Fibroblast of lung (primary cell): ENCODE measurements at regions not wholly inside any gene's neighbourhood (a gene's known extent, or its start where the extent isn't known, plus 50 kb on each side); places are given as distances from the start of the nearest gene placed in this dataset.
"Not testable (repeated sequence)": the region's sequence is repeated elsewhere in the genome, so short reads cannot be mapped to it uniquely, and the experiment has no call there.

Experiments used
- DNase-seq, 2 donors: peaks; one replicate each; pipeline versions ENCODE4 v3.0.0 to v3.0.0-alpha.2; 2010; ENCODE audit warnings: low read depth in 2 of 2
- H2AFZ ChIP-seq: 2 replicates; pipeline ENCODE4 v1.5.1; 2012; ENCODE audit warnings: low read length, control low read depth, inconsistent platforms
- H3K27ac ChIP-seq: 2 replicates; pipeline ENCODE4 v1.5.1; 2011; ENCODE audit warnings: low read length, control low read depth; ENCODE audit not compliant: insufficient read depth
- H3K27me3 ChIP-seq: 2 replicates; pipeline ENCODE4 v1.5.1; 2011; ENCODE audit warnings: mild to moderate bottlenecking, low read length; ENCODE audit not compliant: control insufficient read depth, insufficient read depth
- H3K36me3 ChIP-seq: 2 replicates; pipeline ENCODE4 v1.5.1; 2011; ENCODE audit warnings: low read length; ENCODE audit not compliant: control insufficient read depth, insufficient read depth
- H3K4me1 ChIP-seq: 2 replicates; pipeline ENCODE4 v1.5.1; 2011; ENCODE audit warnings: low read length; ENCODE audit not compliant: control insufficient read depth, insufficient read depth; ENCODE audit errors: extremely low read depth
- H3K4me2 ChIP-seq: 2 replicates; pipeline ENCODE4 v1.5.1; 2011; ENCODE audit warnings: low read length, control low read depth; ENCODE audit not compliant: insufficient read depth; ENCODE audit errors: extremely low read depth
- H3K4me3 ChIP-seq, 4 experiments: fragments of 200-600 bp in 1 of 4; sonication (generic) in 1 of 4; replicated peaks in 1 of 4; 2 replicates each; pipeline ENCODE4 v1.5.1; 2011 to 2016; ENCODE audit warnings: low read length in 4 of 4, low read depth in 3 of 4, mild to moderate bottlenecking in 3 of 4, control low read depth in 2 of 4, inconsistent platforms in 1 of 4, mixed read lengths in 1 of 4; ENCODE audit not compliant: insufficient read depth in 1 of 4; ENCODE audit errors: control extremely low read depth in 1 of 4
- H3K79me2 ChIP-seq: 2 replicates; pipeline ENCODE4 v1.5.1; 2012; ENCODE audit warnings: mild to moderate bottlenecking, low read length, inconsistent platforms; ENCODE audit not compliant: control insufficient read depth, insufficient read depth
- H3K9ac ChIP-seq: 2 replicates; pipeline ENCODE4 v1.5.1; 2011; ENCODE audit warnings: mild to moderate bottlenecking, low read length, control low read depth; ENCODE audit not compliant: insufficient read depth
- H3K9me3 ChIP-seq: 2 replicates; pipeline ENCODE4 v1.5.1; 2012; ENCODE audit warnings: low read depth, low read length; ENCODE audit not compliant: control insufficient read depth, insufficient read depth
- H4K20me1 ChIP-seq: 2 replicates; pipeline ENCODE4 v1.5.1; 2011; ENCODE audit warnings: low read length; ENCODE audit not compliant: control insufficient read depth, insufficient read depth; ENCODE audit errors: extremely low read depth
- EZH2 ChIP-seq: IDR thresholded peaks from 2 replicates; pipeline ENCODE4 v1.5.1; 2012; ENCODE audit warnings: low read length, control low read depth, mild to moderate bottlenecking; ENCODE audit errors: missing control alignments
- TF ChIP-seq, protein P1 (sequence below), 2 donors: IDR thresholded peaks in 1 of 2; conservative IDR thresholded peaks in 1 of 2; 1 replicate in 1 of 2; 2 replicates in 1 of 2; pipeline ENCODE4 v1.5.1; 2011 to 2012; ENCODE audit warnings: low read length in 2 of 2, control low read depth in 1 of 2, inconsistent platforms in 1 of 2, low read depth in 1 of 2, mild to moderate bottlenecking in 1 of 2

DNA sequence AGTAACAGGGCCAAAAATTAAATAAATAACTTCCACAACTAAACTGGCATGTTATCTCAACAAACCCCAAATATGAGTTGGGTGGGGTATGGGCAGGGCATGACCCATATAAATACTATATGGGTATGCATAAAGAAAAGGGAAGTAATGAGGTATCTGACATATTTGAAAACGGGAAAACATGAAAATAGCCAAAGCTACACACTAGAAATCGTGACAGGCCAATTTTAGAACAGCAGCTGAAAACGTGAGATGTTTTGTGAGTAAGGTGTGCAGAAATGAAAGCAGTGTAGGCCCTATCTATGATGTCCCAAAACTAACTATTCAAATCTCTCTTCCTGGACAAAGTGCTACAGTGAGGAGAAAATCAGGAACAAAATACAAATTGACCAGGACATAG lies 537.9 kb upstream of the NR5A2 start:
- H3K4me2 ChIP-seq = no peak overlapping the region
- H3K27ac ChIP-seq = no peak overlapping the region
- no peak overlapping the region for H2AFZ ChIP-seq
- H4K20me1 ChIP-seq = no peaks in the 10 kb centered on the region
- H3K79me2 ChIP-seq = no peaks in the 10 kb centered on the region
- TF ChIP-seq, protein P1, sequence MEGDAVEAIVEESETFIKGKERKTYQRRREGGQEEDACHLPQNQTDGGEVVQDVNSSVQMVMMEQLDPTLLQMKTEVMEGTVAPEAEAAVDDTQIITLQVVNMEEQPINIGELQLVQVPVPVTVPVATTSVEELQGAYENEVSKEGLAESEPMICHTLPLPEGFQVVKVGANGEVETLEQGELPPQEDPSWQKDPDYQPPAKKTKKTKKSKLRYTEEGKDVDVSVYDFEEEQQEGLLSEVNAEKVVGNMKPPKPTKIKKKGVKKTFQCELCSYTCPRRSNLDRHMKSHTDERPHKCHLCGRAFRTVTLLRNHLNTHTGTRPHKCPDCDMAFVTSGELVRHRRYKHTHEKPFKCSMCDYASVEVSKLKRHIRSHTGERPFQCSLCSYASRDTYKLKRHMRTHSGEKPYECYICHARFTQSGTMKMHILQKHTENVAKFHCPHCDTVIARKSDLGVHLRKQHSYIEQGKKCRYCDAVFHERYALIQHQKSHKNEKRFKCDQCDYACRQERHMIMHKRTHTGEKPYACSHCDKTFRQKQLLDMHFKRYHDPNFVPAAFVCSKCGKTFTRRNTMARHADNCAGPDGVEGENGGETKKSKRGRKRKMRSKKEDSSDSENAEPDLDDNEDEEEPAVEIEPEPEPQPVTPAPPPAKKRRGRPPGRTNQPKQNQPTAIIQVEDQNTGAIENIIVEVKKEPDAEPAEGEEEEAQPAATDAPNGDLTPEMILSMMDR (conservative IDR thresholded peaks at IDR 0.05 in 1 of 2, IDR thresholded peaks at IDR 0.05 in 1 of 2; ENCODE audit: low read depth in 1 of 2, low read length in 2 of 2) = no peak
- TF ChIP-seq EZH2 = no peak
- no peaks in the 10 kb centered on the region for H3K36me3 ChIP-seq
- no peaks in the 10 kb centered on the region for H3K27me3 ChIP-seq
- H3K4me1 ChIP-seq = no peaks in the 10 kb centered on the region
- no peak overlapping the region for H3K9ac ChIP-seq
- H3K4me3 ChIP-seq = no peak overlapping the region
- DNase-seq = no peak
- H3K9me3 ChIP-seq = no peaks in the 10 kb centered on the region

DNA sequence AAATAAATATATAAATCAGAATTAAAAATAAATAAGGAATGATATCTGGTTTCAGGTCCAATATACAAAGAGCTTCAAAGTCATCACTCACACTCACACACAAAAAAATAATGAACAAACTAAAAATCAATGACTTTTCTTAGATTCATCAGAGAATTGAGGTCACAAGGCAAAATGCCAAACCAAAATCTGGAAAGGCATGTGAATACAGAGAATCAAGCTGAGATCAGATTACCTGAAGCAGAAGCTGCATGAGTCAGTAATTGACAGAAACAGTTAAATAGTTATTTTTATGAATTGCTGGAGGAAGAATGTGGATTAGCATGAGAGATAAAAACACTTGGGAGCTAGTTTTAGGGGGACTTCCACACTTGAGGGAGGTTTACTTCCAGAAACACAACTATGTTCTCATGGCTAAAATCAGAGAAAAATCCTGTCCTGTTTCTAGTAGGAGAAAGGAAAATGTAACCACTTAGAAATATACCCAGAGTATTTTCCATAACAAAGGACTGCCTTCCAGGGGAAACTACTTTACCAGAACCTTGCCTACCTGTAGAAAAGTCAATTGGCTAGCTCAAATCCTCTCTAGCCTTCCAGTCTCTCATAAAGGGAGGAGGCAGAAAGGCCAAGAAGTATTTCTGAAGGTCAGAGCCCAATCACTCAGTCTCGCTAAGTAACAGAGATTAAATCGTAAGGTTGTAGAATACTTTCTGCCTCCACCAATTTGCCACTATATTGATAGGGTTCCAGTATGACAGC lies 536.6 kb upstream of the NR5A2 start:
- Histone ChIP-seq H3K4me3 (no peak overlapping the region), H3K36me3 (no peaks in the 10 kb centered on the region), H3K9me3 (no peaks in the 10 kb centered on the region), H3K9ac (no peak overlapping the region), H3K4me1 (no peaks in the 10 kb centered on the region), H4K20me1 (no peaks in the 10 kb centered on the region), H2AFZ (no peak overlapping the region), H3K79me2 (no peaks in the 10 kb centered on the region), H3K27me3 (no peaks in the 10 kb centered on the region), H3K27ac (no peak overlapping the region), H3K4me2 (no peak overlapping the region)
- DNase-seq = peak; percentile 58 to 89
- no peak for TF ChIP-seq EZH2
- TF ChIP-seq, protein P1 (conservative IDR thresholded peaks at IDR 0.05 in 1 of 2, IDR thresholded peaks at IDR 0.05 in 1 of 2; ENCODE audit: low read depth in 1 of 2, low read length in 2 of 2) = no peak

DNA sequence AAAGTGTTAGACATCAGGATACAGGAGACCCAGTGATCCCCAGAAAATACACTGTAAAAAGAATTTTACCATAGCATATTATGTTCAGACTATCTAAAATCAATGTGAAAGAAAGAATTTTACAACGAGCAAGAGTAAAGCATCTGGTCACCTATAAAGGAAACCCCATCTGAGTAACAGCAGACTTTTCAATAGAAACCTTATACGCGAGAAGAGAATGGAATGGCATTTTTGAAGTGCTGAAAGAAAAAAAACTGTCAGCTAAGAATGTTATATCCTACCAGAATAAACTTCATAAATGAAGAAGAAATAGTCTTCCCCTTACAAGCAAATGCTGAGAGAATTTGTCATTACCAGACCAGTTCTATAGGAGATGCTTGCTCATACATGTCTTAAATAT lies 532.1 kb upstream of the NR5A2 start:
- Histone ChIP-seq H3K4me3 (no peak overlapping the region), H3K36me3 (no peaks in the 10 kb centered on the region), H4K20me1 (no peaks in the 10 kb centered on the region), H3K4me1 (no peaks in the 10 kb centered on the region), H3K27ac (no peak overlapping the region), H3K4me2 (no peak overlapping the region), H3K27me3 (no peaks in the 10 kb centered on the region), H3K79me2 (no peaks in the 10 kb centered on the region), H3K9ac (no peak overlapping the region), H2AFZ (no peak overlapping the region), H3K9me3 (no peaks in the 10 kb centered on the region)
- DNase-seq = no peak
- TF ChIP-seq EZH2 = no peak
- TF ChIP-seq, protein P1 (conservative IDR thresholded peaks at IDR 0.05 in 1 of 2, IDR thresholded peaks at IDR 0.05 in 1 of 2; ENCODE audit: low read depth in 1 of 2, low read length in 2 of 2) = no peak

DNA sequence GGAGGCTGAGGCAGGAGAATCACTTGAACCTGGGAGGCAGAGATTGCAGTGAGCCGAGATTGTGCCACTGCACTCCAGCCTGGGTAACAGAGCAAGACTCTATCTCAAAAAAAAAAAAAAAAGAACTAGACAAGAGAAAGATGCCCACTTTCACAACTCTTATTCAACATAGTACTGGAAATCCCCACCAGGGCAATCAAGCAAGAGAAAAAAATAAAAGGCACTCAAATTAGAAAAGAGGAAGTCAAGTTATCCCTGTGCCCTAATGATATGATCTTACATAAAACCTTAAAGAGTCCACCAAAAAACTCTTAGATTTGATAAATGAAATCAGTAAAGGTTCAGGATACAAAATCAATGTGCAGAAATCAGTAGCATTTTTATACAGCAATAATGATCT lies 528.7 kb upstream of the NR5A2 start:
- H3K9me3 ChIP-seq, H3K4me1 ChIP-seq, H3K27ac ChIP-seq, H3K4me2 ChIP-seq, H3K79me2 ChIP-seq, H3K9ac ChIP-seq, H4K20me1 ChIP-seq, H3K27me3 ChIP-seq, H2AFZ ChIP-seq, DNase-seq, H3K4me3 ChIP-seq, H3K36me3 ChIP-seq: not testable (repeated sequence)
